Choroid plexus epithelial cell (primary cell): ENCODE measurements at regions not wholly inside any gene's neighbourhood (a gene's known extent, or its start where the extent isn't known, plus 50 kb on each side); places are given as distances from the start of the nearest gene placed in this dataset.

Source experiments
- DNase-seq: peaks from one replicate; pipeline ENCODE4 v3.0.0-alpha.2; 2010; ENCODE audit warnings: low read depth
- H3K4me3 ChIP-seq: 2 replicates; pipeline ENCODE4 v1.5.1; 2011; ENCODE audit warnings: low read depth, mild to moderate bottlenecking, control low read depth, low read length, moderate library complexity
- CTCF ChIP-seq: conservative IDR thresholded peaks from 2 replicates; pipeline ENCODE4 v1.5.1; 2011; ENCODE audit warnings: low read depth, mild to moderate bottlenecking, control low read depth, inconsistent platforms, low read length, moderate library complexity

DNA sequence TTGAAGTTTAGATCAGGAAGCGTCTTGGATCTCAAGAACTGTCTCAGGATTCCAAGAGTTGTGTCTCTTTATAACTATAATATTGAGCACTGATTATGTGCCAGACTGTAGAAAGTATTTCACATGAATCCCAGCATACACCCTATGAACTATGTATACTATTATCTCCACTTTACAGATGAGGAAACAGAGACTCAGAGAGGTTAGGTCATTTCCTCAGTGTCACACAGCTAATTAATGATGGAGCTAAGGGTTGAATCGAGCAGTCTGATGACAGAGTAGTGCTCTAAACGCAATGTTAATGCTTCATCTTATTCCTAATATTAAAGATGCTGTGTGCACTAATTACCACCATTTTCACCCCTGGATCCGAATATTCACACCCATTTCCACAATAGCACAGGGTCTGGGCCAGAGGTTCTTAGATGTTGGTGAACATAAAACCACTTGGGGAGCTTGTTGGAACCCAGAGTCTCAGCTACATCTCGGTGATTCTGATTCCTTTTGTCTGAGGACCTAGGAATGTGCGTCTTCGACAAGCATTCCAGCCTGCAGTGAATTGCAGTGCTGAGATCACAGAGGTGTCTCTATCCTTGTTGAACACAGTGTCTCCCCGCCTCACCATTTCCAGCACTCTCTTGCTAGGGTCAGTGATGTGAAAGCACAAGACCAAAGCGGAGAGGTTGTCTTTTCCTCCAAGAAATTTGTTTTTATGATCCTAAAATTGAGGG lies 213.8 kb downstream of the SP3 start:
- DNase-seq, result no peak
- no peak overlapping the region for H3K4me3 ChIP-seq
- TF ChIP-seq CTCF, result no peak

DNA sequence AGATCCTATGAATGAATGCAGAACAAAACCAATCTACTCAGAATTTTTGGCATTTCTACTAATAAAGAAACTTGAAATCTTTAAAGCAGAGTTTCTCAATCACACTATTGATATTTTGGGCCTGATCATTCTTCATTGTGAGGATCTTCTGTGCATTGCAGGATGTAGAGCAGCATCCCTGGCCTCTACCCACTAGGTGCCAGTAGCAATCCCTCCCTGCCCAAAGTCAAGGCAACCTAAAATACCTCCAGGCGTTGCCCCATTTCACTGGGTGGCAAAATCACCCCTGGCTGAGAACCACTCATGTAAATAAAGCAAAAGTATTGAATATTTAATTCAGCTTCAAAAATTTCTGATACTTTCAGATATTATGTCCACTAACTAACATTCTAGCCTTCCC lies 213.0 kb downstream of the SP3 start:
- DNase-seq, result peak; percentile 38
- peak; percentile 68 for TF ChIP-seq CTCF
- H3K4me3 ChIP-seq, result no peak overlapping the region

DNA sequence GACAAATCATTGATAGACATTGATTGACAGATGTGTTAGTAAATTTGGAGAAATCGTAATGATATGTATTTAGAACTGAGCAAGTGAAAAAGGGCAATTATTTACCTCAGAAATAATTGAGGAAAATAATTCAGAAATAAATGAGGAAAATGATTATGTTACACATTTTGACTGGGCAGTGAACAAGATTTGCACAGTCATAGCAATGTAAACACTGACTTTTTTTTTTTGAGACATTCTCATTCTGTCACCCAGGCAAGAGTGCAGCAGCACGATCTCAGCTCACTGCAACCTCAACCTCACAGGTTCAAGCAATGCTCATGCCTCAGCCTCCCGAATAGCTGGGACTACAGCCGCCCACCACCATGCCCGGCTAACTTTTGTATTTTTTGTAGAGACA lies 211.7 kb downstream of the SP3 start:
- TF ChIP-seq CTCF, result no peak
- H3K4me3 ChIP-seq, result no peak overlapping the region

DNA sequence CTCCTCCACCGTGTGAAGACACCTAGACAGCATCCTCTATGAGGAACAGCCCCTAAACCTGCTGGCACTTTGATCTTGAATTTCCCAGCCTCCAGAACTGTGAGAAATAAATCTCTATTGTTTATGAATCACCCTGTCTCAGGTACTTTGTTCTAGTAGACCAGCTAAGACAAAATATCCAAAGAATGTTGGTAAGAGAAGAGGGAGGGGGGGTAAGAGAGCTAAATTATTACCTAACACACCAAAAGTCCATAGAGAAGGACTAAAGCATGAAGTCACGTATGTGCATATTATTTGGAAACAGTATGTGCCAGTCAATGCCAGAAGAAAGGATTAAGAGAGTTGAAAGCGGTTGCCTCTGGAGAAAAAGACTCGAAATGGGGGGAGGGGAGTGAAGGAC lies 211.0 kb downstream of the SP3 start:
- DNase-seq, result no peak
- H3K4me3 ChIP-seq, result no peak overlapping the region
- TF ChIP-seq CTCF, result no peak

More for the DNA sequence above, 211.7 kb downstream of the SP3 start:
- DNase-seq, result no peak

DNA sequence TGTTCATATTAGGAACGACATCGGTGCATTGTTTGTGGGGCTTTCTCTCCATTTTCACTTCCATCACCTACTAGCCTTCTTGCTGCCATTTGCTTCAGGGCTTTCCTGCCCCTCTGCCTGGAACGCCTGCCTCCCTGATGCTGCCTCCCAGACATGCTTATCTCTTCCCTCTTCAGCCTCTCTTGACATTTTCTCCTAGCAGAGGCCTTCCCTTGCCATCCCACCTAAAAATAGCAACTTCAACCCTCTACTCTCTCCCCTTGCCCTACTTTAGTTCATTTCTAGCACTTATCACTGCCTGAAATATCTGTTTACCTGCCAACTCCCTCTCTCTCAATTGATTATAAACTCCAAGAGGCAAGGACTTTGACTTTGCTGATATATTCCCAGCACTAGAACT lies 210.3 kb downstream of the SP3 start:
- DNase-seq, result no peak
- TF ChIP-seq CTCF, result no peak

GRCh38 chr2:173755798-173756197 lies 209.4 kb downstream of the SP3 start:
- H3K4me3 ChIP-seq, result no peak overlapping the region
- no peak for TF ChIP-seq CTCF
- DNase-seq, result no peak

More for the DNA sequence above, 210.3 kb downstream of the SP3 start:
- H3K4me3 ChIP-seq, result no peak overlapping the region

- no peak overlapping the region for H3K4me3 ChIP-seq
- DNase-seq, result no peak
- no peak for TF ChIP-seq CTCF
Observed at GRCh38 chr2:173759959-173760358, 205.2 kb downstream of the SP3 start.
